Adrenal gland (tissue), 9 donors: ENCODE measurements at regions not wholly inside any gene's neighbourhood (a gene's known extent, or its start where the extent isn't known, plus 50 kb on each side); places are given as distances from the start of the nearest gene placed in this dataset.

Source experiments
- DNase-seq, 7 donors: peaks; one replicate each; pipeline ENCODE4 v3.0.0-alpha.2; 2019 to 2020
- H3K27ac ChIP-seq, 5 donors: fragments of 200-600 bp; sonication (generic) in 4 of 5; 1 replicate in 3 of 5; 2 replicates in 2 of 5; pipeline versions ENCODE4 v1.5.1 to v1.8.0; 2016 to 2020; ENCODE audit warnings: mild to moderate bottlenecking in 1 of 5
- H3K27me3 ChIP-seq: fragments of 200-600 bp; 2 replicates; pipeline ENCODE4 v1.8.0; 2021
- H3K36me3 ChIP-seq, 2 donors: fragments of 200-600 bp; replicated peaks in 1 of 2; 1 replicate in 1 of 2; 2 replicates in 1 of 2; pipeline versions ENCODE4 v1.5.1 to v1.8.0; 2018 to 2022
- H3K4me1 ChIP-seq, 2 donors: fragments of 200-600 bp; replicated peaks in 1 of 2; 1 replicate in 1 of 2; 2 replicates in 1 of 2; pipeline versions ENCODE4 v1.5.1 to v1.8.0; 2018 to 2021
- H3K4me3 ChIP-seq, 4 donors: fragments of 200-600 bp; sonication (generic) in 3 of 4; one replicate each; pipeline ENCODE4 v1.5.1; 2016 to 2018
- H3K9me3 ChIP-seq, 3 donors: fragments of 200-600 bp; sonication (generic) in 1 of 3; replicated peaks in 1 of 3; 1 replicate in 2 of 3; 2 replicates in 1 of 3; pipeline versions ENCODE4 v1.5.1 to v1.8.0; 2016 to 2021
- CTCF ChIP-seq, 6 experiments: fragments of 450-650 bp in 4 of 6; fragments of 200-600 bp in 2 of 6; sonication (generic) in 1 of 6; IDR thresholded peaks; 1 replicate in 5 of 6; 2 replicates in 1 of 6; pipeline versions ENCODE4 v1.5.1 to v1.8.0; 2016 to 2021; ENCODE audit warnings: antibody characterized with exemption in 6 of 6, mild to moderate bottlenecking in 2 of 6, moderate library complexity in 1 of 6
- POLR2A ChIP-seq, 2 donors: fragments of 450-650 bp; IDR thresholded peaks; one replicate each; pipeline ENCODE4 v1.6.1; 2017; ENCODE audit warnings: antibody characterized with exemption in 2 of 2, mild to moderate bottlenecking in 2 of 2, moderate library complexity in 1 of 2
- WGBS, 4 donors: extraction: QIAGEN DNeasy Blood & Tissue Kit in 2 of 4; methylation state at CpG; one replicate each; pipeline versions ENCODE4 v1.1.5 to v1.1.7; 2013 to 2017; 5-methylcytosine and 5-hydroxymethylcytosine counted together
- intact Hi-C, 2 donors: fragments of 100-400 bp; cut with DNase I; formaldehyde crosslinking; loops; one replicate each; pipeline versions ENCODE4 v1.14.1 to v1.15.0; 2022 to 2023
- donor health status: healthy with polysubstance abuse.
- donor health status: Bipolar disorder and iron deficiency.
- donor health status: DM: yes; HTN: yes; CAD: no.
- donor health status: DM: no; HTN: no; CAD: no.
- donor health status: DM: no; HTN: no; CAD: no.

- Histone ChIP-seq H3K27me3 (no peaks in the 10 kb centered on the region), H3K4me1 (no peaks in the 10 kb centered on the region), H3K27ac (no peak overlapping the region), H3K9me3 (no peaks in the 10 kb centered on the region), H3K36me3 (no peaks in the 10 kb centered on the region), H3K4me3 (no peak overlapping the region)
- TF ChIP-seq CTCF (IDR thresholded peaks at IDR 0.05), result no peak
- TF ChIP-seq POLR2A (IDR thresholded peaks at IDR 0.05), result no peak
- intact Hi-C loops, result no loop called here
- 47 to 60% (median 57%) methylated on average over 7 of the region's 7 CpGs for WGBS, 4 donors
- no peak for DNase-seq
These were observed 918.8 kb upstream of the CDH8 start for GRCh38 chr16:62955033-62955349.

GRCh38 chr16:62954144-62955032 lies 918.1 kb upstream of the CDH8 start:
- Histone ChIP-seq H3K4me3 (no peak overlapping the region), H3K27ac (no peak overlapping the region), H3K4me1 (no peaks in the 10 kb centered on the region), H3K9me3 (no peaks in the 10 kb centered on the region), H3K27me3 (no peaks in the 10 kb centered on the region), H3K36me3 (no peaks in the 10 kb centered on the region)
- TF ChIP-seq CTCF (IDR thresholded peaks at IDR 0.05) (no peak), POLR2A (IDR thresholded peaks at IDR 0.05) (no peak)
- intact Hi-C loops, result no loop called here
- no peak for DNase-seq
- WGBS, 4 donors, result 63 to 70% (median 65%) methylated on average over 8 to 9 of the region's 9 CpGs

GRCh38 chr16:62950351-62950750 lies 914.1 kb upstream of the CDH8 start:
- Histone ChIP-seq H3K9me3 (no peaks in the 10 kb centered on the region), H3K27me3 (no peaks in the 10 kb centered on the region), H3K4me3 (no peak overlapping the region), H3K4me1 (no peaks in the 10 kb centered on the region), H3K36me3 (no peaks in the 10 kb centered on the region), H3K27ac (no peak overlapping the region)
- TF ChIP-seq POLR2A (IDR thresholded peaks at IDR 0.05) (no peak), CTCF (IDR thresholded peaks at IDR 0.05) (no peak)
- DNase-seq, result no peak
- 63 to 86% (median 71%) methylated on average over 4 of the region's 4 CpGs for WGBS, 4 donors
- intact Hi-C loops, result no loop called here

GRCh38 chr16:62940569-62940968 lies 904.3 kb upstream of the CDH8 start:
- no peaks in the 10 kb centered on the region for H3K9me3 ChIP-seq
- intact Hi-C loops, result no loop called here
- H3K4me1 ChIP-seq, result no peaks in the 10 kb centered on the region
- no peak overlapping the region for H3K4me3 ChIP-seq
- WGBS, 4 donors, result 48 to 55% (median 51%) methylated on average over 4 of the region's 4 CpGs
- H3K27ac ChIP-seq, result no peak overlapping the region
- DNase-seq, result no peak
- H3K27me3 ChIP-seq, result no peaks in the 10 kb centered on the region
- no peaks in the 10 kb centered on the region for H3K36me3 ChIP-seq
- TF ChIP-seq POLR2A (IDR thresholded peaks at IDR 0.05), result no peak
- no peak for TF ChIP-seq CTCF (IDR thresholded peaks at IDR 0.05)
